ENCODE measurements at regions not wholly inside any gene's neighbourhood (a gene's known extent, or its start where the extent isn't known, plus 50 kb on each side); places are given as distances from the start of the nearest gene placed in this dataset.

DNA sequence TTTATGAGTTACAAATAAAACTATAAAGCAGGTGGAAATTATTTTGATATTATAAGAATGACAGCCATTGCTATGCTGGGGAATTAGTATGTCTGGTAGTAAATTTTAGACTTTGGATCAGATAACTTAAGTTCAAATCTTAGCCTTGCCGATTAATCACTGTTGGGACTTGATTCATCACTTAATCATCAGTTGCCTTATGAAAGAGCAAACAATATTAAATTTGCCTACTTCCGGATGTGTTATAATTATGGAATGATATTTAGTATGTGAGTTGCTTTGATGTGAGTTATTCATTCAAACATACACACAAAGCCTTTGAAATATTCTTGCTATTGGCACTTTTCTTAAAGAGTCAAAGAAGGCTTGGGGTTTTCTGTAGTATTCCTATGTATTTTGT, 717.7 kb downstream of the BRINP1 start:
- no peak for TF ChIP-seq CTCF (IDR thresholded peaks at IDR 0.05)
- no peak for TF ChIP-seq SIN3A (IDR thresholded peaks at IDR 0.05; ENCODE audit: borderline replicate concordance, insufficient read depth, low read depth, low read length)

All from Panc1 (cell line).